Kidney (tissue), 13 donors: ENCODE measurements at regions not wholly inside any gene's neighbourhood (a gene's known extent, or its start where the extent isn't known, plus 50 kb on each side); places are given as distances from the start of the nearest gene placed in this dataset.

ENCODE experiments used
- DNase-seq, 5 donors: peaks; one replicate each; pipeline ENCODE4 v3.0.0-alpha.2; 2013 to 2020
- FAIRE-seq: peaks from 2 replicates; lab custom pipeline; 2012; peaks lifted over from hg19 to GRCh38; lab: Jason Lieb, UNC
- H3K27ac ChIP-seq, 2 donors: one replicate each; pipeline ENCODE4 v1.7.0; 2013; ENCODE audit warnings: low read depth in 2 of 2, low read length in 2 of 2, inconsistent platforms in 1 of 2
- H3K27me3 ChIP-seq: one replicate; pipeline ENCODE4 v1.7.1; 2013; ENCODE audit warnings: low read length, inconsistent platforms; ENCODE audit not compliant: control insufficient read depth, insufficient read depth
- H3K36me3 ChIP-seq, 3 donors: one replicate each; pipeline versions ENCODE4 v1.7.0 to v1.7.1; 2013; ENCODE audit warnings: low read length in 3 of 3, control low read depth in 1 of 3, inconsistent platforms in 1 of 3; ENCODE audit not compliant: insufficient read depth in 3 of 3, control insufficient read depth in 2 of 3
- H3K4me1 ChIP-seq, 3 donors: one replicate each; pipeline versions ENCODE4 v1.7.0 to v1.7.1; 2013; ENCODE audit warnings: low read length in 3 of 3, inconsistent platforms in 1 of 3, low read depth in 1 of 3; ENCODE audit not compliant: control insufficient read depth in 2 of 3, insufficient read depth in 2 of 3
- H3K4me3 ChIP-seq, 3 donors: one replicate each; pipeline versions ENCODE4 v1.7.0 to v1.8.1; 2013; ENCODE audit warnings: low read length in 3 of 3, control low read depth in 1 of 3, inconsistent platforms in 1 of 3
- H3K9ac ChIP-seq, 3 donors: one replicate each; pipeline versions ENCODE4 v1.7.0 to v1.7.1; 2013; ENCODE audit warnings: low read length in 3 of 3, control low read depth in 1 of 3, inconsistent platforms in 1 of 3
- H3K9me3 ChIP-seq, 3 donors: one replicate each; pipeline versions ENCODE4 v1.7.0 to v1.7.1; 2013; ENCODE audit warnings: low read length in 3 of 3, control low read depth in 1 of 3, inconsistent platforms in 1 of 3; ENCODE audit not compliant: control insufficient read depth in 2 of 3, insufficient read depth in 1 of 3
- CTCF ChIP-seq: IDR thresholded peaks from 3 replicates; pipeline ENCODE4 v1.5.1; 2012; ENCODE audit warnings: mild to moderate bottlenecking, moderate library complexity, borderline replicate concordance; ENCODE audit not compliant: insufficient read depth; ENCODE audit errors: extremely low read depth
- intact Hi-C: fragments of 100-400 bp; cut with DNase I; formaldehyde crosslinking; loops from one replicate; pipeline ENCODE4 v1.11.1; 2022
- donor health status: control.
- donor health status: control.
- donor health status: control.
- donor health status: control.
- donor health status: control.
- donor health status: DM: yes; HTN: yes; CAD: no.
- donor health status: Normal renal cell carcinoma (clear cell type).

DNA sequence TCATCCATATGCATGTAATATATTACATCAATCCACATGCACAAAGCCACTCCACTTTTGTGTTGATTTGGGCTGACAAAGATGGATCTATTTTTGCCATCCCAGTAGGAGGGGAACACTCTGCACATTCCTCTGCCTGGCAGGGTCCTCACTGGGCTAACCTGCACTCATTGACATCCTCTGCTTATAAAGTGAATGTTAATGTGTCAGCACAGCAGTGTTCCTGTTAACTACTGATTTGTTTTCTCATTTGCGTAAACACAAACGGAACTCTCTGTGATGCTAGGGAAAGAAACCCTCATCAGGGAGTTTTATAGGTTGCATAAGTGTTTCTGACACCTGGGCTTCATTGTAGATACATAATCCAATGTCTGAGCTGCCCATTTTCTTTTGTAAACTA lies 826.0 kb downstream of the RAB28 start:
- Histone ChIP-seq H3K4me1 (no peaks in the 10 kb centered on the region), H3K9ac (no peak overlapping the region), H3K27me3 (no peaks in the 10 kb centered on the region), H3K27ac (no peak overlapping the region), H3K36me3 (no peaks in the 10 kb centered on the region), H3K9me3 (no peaks in the 10 kb centered on the region), H3K4me3 (no peak overlapping the region)
- TF ChIP-seq CTCF, result no peak
- no peak for FAIRE-seq
- no peak for DNase-seq
- intact Hi-C loops, result no loop called here

- H3K36me3 ChIP-seq, result no peaks in the 10 kb centered on the region
- TF ChIP-seq CTCF, result no peak
- no peak for FAIRE-seq
These were observed 832.3 kb downstream of the RAB28 start for GRCh38 chr4:12651876-12652275.

GRCh38 chr4:12645732-12646131 lies 838.4 kb downstream of the RAB28 start:
- no peaks in the 10 kb centered on the region for H3K36me3 ChIP-seq
- no peak overlapping the region for H3K27ac ChIP-seq
- no peaks in the 10 kb centered on the region for H3K9me3 ChIP-seq
- H3K4me3 ChIP-seq, result no peak overlapping the region
- no peak for DNase-seq
- no peaks in the 10 kb centered on the region for H3K4me1 ChIP-seq
- no peak for FAIRE-seq
- H3K27me3 ChIP-seq, result no peaks in the 10 kb centered on the region
- intact Hi-C loops, result no loop called here
- TF ChIP-seq CTCF, result no peak
- H3K9ac ChIP-seq, result no peak overlapping the region

More at GRCh38 chr4:12651876-12652275, 832.3 kb downstream of the RAB28 start:
- Histone ChIP-seq H3K4me1 (no peaks in the 10 kb centered on the region), H3K27me3 (no peaks in the 10 kb centered on the region), H3K27ac (no peak overlapping the region), H3K4me3 (no peak overlapping the region), H3K9ac (no peak overlapping the region), H3K9me3 (no peaks in the 10 kb centered on the region)
- DNase-seq, result no peak
- intact Hi-C loops, result no loop called here

DNA sequence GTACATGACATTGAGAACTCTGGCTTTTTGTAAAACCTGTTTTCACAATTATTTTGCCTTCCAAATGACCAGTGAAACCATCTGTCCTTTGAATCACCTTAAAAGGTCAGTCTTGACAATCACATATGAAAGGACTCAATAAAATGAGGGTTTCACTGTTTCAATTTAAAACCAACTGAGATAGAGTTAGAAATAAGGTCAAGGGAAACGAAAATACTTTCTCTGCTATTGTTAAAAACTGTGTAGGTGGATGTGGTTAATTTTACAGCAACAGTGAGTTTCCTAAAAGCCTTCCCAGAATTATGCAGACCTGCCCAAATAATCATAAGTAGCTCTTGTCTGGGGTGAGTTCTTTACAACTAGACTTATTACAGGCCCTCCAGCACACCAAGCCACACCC lies 839.9 kb downstream of the RAB28 start:
- DNase-seq (no peak), FAIRE-seq (no peak)
- Histone ChIP-seq H3K36me3 (no peaks in the 10 kb centered on the region), H3K27ac (no peak overlapping the region), H3K4me1 (no peaks in the 10 kb centered on the region), H3K4me3 (no peak overlapping the region), H3K9me3 (no peaks in the 10 kb centered on the region), H3K27me3 (no peaks in the 10 kb centered on the region), H3K9ac (no peak overlapping the region)
- TF ChIP-seq CTCF, result no peak
- intact Hi-C loops, result no loop called here
